Chondrocyte (in vitro differentiated cells): ENCODE measurements at regions not wholly inside any gene's neighbourhood (a gene's known extent, or its start where the extent isn't known, plus 50 kb on each side); places are given as distances from the start of the nearest gene placed in this dataset.

Experiments used
- DNase-seq: peaks from one replicate; pipeline ENCODE4 v3.0.0; 2021; ENCODE audit warnings: mixed read lengths, low spot score
- H3K27ac Mint-ChIP-seq: one replicate; pipeline ENCODE4 v1.8.0; 2021; ENCODE audit warnings: mild to moderate bottlenecking, moderate library complexity, mixed read lengths; ENCODE audit not compliant: unreplicated experiment
- H3K27me3 Mint-ChIP-seq: 2 replicates; pipeline ENCODE4 v1.8.0; 2021; ENCODE audit warnings: low read depth, mixed read lengths
- H3K36me3 Mint-ChIP-seq: 2 replicates; pipeline ENCODE4 v1.8.0; 2021; ENCODE audit warnings: low read depth, mixed read lengths
- H3K4me1 Mint-ChIP-seq: 2 replicates; pipeline ENCODE4 v1.8.0; 2021; ENCODE audit warnings: low read depth, mild to moderate bottlenecking, mixed read lengths
- H3K4me3 Mint-ChIP-seq: one replicate; pipeline ENCODE4 v1.8.0; 2021; ENCODE audit warnings: mild to moderate bottlenecking, moderate library complexity, mixed read lengths; ENCODE audit not compliant: unreplicated experiment
- H3K9me3 Mint-ChIP-seq: 2 replicates; pipeline ENCODE4 v1.8.0; 2021; ENCODE audit warnings: low read depth, mixed read lengths
- TF ChIP-seq, protein P1 (sequence below): fragments of 200-600 bp; sonication (generic); IDR thresholded peaks from 2 replicates; pipeline ENCODE4 v1.5.0; 2021; ENCODE audit warnings: antibody characterized with exemption, mild to moderate bottlenecking, moderate library complexity

- H3K27ac Mint-ChIP-seq, result no peak overlapping the region
- peaks cover 3% of the 10 kb centered on the region for H3K4me1 Mint-ChIP-seq
- H3K9me3 Mint-ChIP-seq, result no peaks in the 10 kb centered on the region
- TF ChIP-seq, protein P1, sequence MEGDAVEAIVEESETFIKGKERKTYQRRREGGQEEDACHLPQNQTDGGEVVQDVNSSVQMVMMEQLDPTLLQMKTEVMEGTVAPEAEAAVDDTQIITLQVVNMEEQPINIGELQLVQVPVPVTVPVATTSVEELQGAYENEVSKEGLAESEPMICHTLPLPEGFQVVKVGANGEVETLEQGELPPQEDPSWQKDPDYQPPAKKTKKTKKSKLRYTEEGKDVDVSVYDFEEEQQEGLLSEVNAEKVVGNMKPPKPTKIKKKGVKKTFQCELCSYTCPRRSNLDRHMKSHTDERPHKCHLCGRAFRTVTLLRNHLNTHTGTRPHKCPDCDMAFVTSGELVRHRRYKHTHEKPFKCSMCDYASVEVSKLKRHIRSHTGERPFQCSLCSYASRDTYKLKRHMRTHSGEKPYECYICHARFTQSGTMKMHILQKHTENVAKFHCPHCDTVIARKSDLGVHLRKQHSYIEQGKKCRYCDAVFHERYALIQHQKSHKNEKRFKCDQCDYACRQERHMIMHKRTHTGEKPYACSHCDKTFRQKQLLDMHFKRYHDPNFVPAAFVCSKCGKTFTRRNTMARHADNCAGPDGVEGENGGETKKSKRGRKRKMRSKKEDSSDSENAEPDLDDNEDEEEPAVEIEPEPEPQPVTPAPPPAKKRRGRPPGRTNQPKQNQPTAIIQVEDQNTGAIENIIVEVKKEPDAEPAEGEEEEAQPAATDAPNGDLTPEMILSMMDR, result no peak
- H3K27me3 Mint-ChIP-seq, result no peaks in the 10 kb centered on the region
- H3K36me3 Mint-ChIP-seq, result no peaks in the 10 kb centered on the region
- H3K4me3 Mint-ChIP-seq, result no peak overlapping the region
- no peak for DNase-seq
Observed at GRCh38 chr6:112431803-112432202, 84.7 kb downstream of the RFPL4B start.

GRCh38 chr6:112432853-112433252, 85.7 kb downstream of the RFPL4B start:
- H3K27ac Mint-ChIP-seq, result no peak overlapping the region
- TF ChIP-seq, protein P1, result no peak

GRCh38 chr6:112433457-112433856, 86.3 kb downstream of the RFPL4B start:
- Mint-ChIP-seq H3K36me3 (no peaks in the 10 kb centered on the region), H3K27me3 (no peaks in the 10 kb centered on the region), H3K4me3 (no peak overlapping the region), H3K27ac (no peak overlapping the region), H3K9me3 (no peaks in the 10 kb centered on the region), H3K4me1 (peaks cover 3% of the 10 kb centered on the region)
- TF ChIP-seq, protein P1, result no peak
- DNase-seq, result no peak

More at GRCh38 chr6:112432853-112433252, 85.7 kb downstream of the RFPL4B start:
- Mint-ChIP-seq H3K27me3 (no peaks in the 10 kb centered on the region), H3K4me1 (peaks cover 3% of the 10 kb centered on the region), H3K4me3 (no peak overlapping the region), H3K9me3 (no peaks in the 10 kb centered on the region), H3K36me3 (no peaks in the 10 kb centered on the region)
- no peak for DNase-seq

- Mint-ChIP-seq H3K4me1 (peaks cover 18% of the 10 kb centered on the region), H3K27ac (no peak overlapping the region), H3K27me3 (no peaks in the 10 kb centered on the region), H3K36me3 (no peaks in the 10 kb centered on the region), H3K9me3 (no peaks in the 10 kb centered on the region), H3K4me3 (no peak overlapping the region)
- no peak for DNase-seq
- TF ChIP-seq, protein P1, result no peak
Observed at GRCh38 chr6:112434896-112435435, 87.8 kb downstream of the RFPL4B start.

- Mint-ChIP-seq H3K27me3 (no peaks in the 10 kb centered on the region), H3K4me3 (no peak overlapping the region), H3K36me3 (no peaks in the 10 kb centered on the region), H3K27ac (no peak overlapping the region), H3K9me3 (no peaks in the 10 kb centered on the region), H3K4me1 (peaks cover 32% of the 10 kb centered on the region)
- TF ChIP-seq, protein P1, result no peak
- DNase-seq, result no peak
Observed at GRCh38 chr6:112437058-112437457, 89.9 kb downstream of the RFPL4B start.
